ENCODE measurements at regions not wholly inside any gene's neighbourhood (a gene's known extent, or its start where the extent isn't known, plus 50 kb on each side); places are given as distances from the start of the nearest gene placed in this dataset.

DNA sequence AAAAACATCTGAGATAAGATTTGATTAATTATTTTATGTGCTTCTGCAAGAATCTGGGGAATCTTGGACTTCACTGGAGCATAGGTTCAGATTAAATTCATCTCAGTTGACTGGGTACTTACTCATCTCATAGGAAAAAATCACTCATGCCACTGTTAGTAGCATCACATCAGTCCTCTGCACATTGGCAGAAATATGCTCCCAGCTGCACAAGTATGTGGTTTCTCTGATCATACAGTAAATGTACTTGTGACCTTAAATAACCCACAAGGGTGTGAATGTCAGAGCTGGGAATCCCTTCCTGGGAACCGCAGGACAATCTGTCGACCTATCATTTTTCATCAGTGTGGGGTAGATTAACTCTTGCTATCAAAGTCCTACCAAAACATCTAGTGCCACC lies 203.7 kb upstream of the SLC24A2 start:
- TF ChIP-seq, protein P1, sequence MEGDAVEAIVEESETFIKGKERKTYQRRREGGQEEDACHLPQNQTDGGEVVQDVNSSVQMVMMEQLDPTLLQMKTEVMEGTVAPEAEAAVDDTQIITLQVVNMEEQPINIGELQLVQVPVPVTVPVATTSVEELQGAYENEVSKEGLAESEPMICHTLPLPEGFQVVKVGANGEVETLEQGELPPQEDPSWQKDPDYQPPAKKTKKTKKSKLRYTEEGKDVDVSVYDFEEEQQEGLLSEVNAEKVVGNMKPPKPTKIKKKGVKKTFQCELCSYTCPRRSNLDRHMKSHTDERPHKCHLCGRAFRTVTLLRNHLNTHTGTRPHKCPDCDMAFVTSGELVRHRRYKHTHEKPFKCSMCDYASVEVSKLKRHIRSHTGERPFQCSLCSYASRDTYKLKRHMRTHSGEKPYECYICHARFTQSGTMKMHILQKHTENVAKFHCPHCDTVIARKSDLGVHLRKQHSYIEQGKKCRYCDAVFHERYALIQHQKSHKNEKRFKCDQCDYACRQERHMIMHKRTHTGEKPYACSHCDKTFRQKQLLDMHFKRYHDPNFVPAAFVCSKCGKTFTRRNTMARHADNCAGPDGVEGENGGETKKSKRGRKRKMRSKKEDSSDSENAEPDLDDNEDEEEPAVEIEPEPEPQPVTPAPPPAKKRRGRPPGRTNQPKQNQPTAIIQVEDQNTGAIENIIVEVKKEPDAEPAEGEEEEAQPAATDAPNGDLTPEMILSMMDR (IDR thresholded peaks at IDR 0.05 in 4 of 5, conservative IDR thresholded peaks at IDR 0.05 in 1 of 5) = no peak
- no peak for TF ChIP-seq POLR2A (IDR thresholded peaks at IDR 0.05)
